Suppressor macrophage treated with lipopolysaccharide for 4 hours (primary cell): ENCODE measurements at regions not wholly inside any gene's neighbourhood (a gene's known extent, or its start where the extent isn't known, plus 50 kb on each side); places are given as distances from the start of the nearest gene placed in this dataset.
"Not testable (repeated sequence)": the region's sequence is repeated elsewhere in the genome, so short reads cannot be mapped to it uniquely, and the experiment has no call there.

Source experiments
- DNase-seq: peaks from one replicate; pipeline ENCODE4 v3.0.0-alpha.2; 2020

DNA sequence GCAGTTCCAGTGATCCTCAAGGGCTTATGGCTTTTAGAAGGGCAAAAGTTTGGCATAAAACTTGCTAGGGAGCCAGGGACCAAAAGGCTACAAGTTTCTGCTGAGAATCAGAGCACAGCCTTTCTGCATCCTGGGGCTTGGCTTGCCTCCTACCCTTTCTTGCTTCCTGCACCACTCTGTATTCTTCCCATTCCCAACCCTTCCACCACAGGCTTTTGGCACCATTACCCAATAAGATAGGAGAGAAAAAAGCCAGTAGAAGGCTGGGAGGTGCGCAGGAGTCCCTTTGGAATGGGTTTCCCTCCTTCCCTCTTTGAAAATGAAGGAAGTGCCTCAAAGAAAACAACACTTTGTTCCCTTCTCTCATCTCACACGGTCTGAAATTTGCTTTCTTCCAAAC, 268.6 kb downstream of the PDCD6IP start:
- DNase-seq, result no peak

DNA sequence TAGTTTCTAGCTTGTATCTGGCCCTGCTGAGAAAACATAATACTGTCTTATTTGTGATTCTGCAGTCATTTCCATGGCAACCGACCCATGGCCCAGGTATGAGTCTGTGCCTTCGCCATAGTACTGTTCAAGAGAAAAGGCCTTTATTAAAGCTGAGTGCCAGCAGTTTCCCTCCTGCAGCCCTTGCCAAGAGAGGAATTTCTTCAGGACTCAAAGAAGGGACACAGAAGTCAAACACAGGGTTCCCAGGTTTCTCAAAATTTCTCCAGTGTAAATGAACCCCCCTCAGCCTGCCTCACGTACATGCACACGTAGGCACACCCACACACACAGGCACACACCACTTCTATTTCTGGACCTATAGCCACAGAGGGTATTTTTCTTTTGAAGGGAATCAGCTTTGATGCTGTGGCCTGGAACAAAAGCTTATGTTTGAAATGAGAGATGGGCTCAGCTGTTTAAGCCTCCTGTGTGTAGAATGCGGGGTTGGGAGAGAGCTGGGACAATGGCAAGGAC, 269.2 kb downstream of the PDCD6IP start:
- no peak for DNase-seq

DNA sequence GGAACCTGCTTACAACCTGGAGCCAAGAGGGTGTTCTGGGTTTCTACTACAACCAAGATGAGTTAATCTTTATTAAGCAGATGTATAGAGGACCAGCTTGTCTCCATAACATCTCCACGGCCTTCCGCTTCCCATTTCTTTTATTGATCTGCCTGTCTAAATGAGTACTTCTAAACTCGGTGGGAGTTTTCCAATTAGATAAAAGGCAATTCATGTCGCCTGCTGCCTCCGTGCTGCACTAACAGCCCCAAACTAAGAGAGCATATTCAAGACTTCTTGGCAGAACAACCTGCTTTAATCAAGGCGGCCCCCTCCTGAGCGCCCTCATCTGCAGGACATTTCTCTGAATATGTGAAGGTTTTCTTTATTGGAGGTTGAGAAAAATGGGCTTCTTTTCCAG, 270.1 kb downstream of the PDCD6IP start:
- DNase-seq, result no peak

DNA sequence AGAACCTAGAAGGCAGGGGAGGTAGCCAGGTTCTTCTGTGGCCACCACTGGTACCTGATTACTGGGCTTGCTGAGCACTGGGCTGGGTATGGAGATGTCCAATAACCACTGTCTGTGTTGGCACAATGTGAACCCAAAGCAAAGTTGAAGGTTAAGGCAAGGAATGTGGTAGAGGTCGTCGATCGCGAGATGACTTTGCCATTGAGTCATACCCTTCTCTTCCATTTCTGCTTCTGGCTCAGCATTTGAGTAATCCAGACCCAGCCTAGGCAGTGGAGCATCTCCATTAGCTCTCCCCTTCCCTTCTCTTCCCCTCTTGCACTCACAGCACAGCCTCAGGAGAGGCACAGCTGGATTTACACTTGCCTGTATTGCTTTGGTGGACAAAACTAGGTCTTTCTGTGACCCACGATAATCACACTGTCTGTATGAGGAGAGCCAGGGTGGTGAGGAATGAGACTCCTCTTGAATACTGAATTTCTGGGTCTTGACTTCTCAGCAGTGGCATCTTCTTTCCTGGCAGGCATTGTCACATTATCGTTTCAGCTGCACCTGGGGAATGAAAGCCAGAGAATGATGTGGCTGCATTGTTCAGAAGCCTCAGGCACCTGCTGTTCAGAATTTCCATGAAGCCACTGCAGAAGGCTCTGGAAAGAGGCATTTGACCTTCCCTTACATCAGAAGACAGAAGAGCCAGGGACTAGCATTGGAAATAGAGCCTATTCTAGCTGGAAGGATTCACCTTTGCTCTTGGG, 272.6 kb downstream of the PDCD6IP start:
- no peak for DNase-seq

DNA sequence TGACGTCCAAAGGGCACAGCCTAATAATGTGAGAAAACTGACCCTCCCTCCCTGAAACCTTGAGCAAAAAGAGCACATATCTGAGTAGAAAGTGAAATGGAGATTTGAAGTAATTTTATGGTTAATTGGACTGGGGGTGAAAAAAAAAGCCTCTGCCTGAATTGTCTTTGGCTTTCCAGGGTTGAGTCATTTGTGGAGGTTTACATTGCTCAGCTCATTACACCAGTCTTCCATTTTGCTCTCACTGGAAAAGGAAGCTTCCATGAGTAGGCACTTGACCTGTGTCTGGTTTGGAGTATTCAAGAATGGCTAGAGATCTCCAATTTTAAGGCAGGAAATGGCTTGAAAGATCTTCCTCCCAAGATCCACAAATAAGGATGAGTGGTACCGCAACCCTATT, 273.9 kb downstream of the PDCD6IP start:
- DNase-seq, result no peak

DNA sequence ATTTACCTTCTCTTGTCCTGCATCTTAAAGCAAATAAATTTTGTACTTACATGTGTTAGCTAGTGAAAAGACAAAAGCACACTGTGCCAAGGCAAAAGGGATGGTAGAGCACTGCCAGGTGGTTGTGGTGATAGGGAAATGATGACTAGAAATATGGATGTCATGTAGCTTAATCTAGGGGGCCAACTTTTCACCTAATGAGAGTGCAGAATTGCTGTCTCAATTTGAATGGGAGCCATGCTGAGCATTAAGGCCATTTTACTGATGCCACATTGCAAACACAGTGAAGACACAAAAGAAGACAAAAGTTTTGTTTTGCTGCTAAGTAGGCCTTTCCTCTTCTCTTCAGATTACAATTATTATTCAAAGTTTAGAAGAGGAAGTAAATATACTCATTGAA, 274.7 kb downstream of the PDCD6IP start:
- DNase-seq, result no peak

DNA sequence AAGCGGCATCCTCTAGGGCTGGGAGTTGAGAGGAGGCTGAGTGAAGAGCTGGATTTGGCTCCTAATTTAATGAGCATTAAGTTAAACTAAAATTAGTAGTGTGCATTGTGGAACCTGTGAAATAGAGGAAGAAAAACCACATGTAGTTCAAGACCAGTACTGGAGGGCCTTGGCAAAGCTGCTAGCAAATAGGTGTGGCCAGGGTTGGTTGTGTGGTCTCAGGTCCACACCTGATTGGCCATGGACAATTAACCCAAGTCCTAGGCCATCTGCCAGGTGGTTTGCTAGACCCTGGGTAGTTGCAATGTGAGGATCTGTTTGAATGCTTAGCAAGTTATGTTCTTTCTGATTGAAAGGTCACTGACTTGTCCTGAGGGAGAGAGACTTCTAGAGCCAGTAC, 275.5 kb downstream of the PDCD6IP start:
- DNase-seq, result no peak

DNA sequence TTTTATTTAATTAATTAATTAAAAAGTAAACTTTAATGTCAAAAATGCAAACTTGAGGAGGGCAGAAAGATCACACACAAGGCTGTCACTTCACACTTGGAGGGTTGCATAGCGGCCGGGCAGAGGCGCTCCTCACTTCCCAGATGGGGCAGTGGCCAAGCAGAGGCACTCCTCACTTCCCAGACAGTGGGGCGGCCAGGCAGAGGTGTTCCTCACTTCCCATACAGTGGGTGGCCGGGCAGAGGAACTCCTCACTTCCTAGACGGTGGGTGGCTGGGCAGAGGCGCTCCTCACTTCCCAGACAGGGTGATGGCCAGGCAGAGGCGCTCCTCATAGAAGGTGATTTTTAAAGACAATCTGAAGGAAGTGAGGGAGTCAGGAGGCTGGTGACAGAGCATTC, 277.5 kb downstream of the PDCD6IP start:
- no peak for DNase-seq

DNA sequence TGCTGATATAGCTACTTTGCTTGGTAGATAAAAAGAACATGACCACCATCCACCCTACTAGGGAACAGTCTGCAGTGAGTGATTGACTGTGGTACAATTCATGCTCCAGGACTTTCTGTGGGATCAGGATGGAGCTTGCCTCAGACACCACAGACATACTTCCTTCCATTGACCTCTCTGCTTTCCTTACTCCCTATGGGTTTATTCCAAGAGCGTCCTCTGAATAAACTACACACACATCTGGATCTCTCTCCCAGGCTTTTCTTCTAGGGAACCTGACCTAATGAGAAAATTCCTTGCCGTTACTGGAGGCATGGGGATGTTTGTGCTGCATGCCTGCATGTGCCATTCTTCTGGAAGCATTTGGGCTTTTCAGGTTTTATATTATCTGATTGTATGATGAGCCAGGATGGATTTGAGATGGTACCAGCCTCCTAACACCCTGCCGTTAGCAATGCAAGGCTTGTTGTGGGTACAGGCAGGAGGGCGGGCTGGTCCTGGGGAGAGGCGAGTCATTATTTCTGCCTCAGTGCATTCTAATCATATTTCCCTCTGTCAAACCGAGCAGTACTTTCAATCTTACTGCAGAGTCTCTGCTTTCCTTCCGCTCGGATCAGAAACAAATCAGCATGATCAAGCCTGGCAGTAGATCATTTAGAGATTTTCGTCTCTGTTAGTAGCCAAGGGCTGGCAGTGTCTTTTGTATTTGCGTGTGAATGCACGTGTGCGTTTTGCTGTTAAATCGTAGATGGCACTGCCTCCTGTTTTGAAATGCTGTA, 279.2 kb downstream of the PDCD6IP start:
- no peak for DNase-seq

DNA sequence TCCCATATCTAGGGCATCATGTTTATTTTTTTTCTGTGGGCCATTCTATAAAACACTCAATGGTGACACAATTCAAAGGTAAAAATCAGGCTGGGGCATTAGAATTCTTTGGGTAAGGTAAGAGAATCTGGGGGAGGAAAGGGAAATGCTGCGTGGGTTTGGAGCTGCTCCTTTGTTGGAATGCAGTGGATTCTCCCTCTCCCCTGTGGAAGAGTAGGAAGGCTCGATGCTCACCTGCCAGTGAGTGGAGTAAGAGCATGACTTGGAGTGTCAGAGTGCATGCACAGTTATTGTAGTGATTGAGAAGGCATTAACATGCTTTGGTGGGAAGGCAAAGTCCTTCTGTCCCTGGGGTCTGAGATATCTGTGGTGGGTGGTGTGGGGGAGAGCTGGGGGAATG, 280.0 kb downstream of the PDCD6IP start:
- no peak for DNase-seq

DNA sequence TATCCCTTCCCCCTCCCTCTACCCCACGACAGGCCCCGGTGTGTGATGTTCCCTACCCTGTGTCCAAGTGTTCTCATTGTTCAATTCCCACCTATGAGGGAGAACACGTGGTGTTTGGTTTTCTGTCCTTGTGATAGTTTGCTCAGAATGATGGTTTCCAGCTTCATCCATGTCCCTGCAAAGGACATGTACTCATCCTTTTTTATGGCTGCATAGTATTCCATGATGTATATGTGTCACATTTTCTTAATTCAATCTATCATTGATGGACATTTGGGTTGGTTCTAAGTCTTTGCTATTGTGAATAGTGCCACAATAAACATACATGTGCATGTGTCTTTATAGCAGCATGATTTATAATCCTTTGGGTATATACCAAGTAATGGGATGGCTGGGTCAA, 281.4 kb downstream of the PDCD6IP start:
- not testable (repeated sequence) for DNase-seq

DNA sequence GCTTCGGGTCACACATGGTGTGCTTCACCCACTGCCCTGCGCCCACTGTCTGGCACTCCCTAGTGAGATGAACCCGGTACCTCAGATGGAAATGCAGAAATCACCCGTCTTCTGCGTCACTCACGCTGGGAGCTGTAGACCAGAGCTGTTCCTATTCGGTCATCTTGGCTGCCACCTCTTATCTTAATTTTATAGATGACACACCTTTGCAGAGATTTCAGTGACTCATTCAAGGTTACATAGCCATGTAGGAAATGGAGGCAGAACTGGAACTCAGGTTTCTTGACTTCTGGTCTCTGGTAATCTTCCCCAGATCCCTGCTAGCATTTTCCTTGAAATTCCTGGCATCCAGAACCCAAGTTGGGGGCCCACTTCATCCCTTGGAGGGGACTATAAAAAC, 291.9 kb downstream of the PDCD6IP start:
- not testable (repeated sequence) for DNase-seq

DNA sequence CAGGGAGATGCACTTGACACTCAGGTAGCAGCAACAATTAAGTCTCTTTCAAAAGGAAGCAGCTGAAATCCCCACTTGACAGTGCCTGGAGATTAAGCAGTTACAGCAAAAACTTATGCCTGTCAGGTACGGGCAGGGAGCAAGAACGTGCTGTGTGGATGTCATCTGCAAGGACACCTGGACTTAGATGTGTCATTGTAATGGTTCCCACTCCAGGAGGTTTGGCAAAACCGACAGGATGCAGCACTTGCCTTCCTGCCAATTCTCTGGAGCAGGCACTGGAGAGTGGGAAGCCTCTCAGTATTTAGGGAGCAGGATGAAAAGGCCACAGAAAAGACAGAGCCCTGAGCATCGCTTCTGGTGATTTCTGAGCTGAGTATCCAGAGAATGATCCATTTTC, 292.4 kb downstream of the PDCD6IP start:
- no peak for DNase-seq

DNA sequence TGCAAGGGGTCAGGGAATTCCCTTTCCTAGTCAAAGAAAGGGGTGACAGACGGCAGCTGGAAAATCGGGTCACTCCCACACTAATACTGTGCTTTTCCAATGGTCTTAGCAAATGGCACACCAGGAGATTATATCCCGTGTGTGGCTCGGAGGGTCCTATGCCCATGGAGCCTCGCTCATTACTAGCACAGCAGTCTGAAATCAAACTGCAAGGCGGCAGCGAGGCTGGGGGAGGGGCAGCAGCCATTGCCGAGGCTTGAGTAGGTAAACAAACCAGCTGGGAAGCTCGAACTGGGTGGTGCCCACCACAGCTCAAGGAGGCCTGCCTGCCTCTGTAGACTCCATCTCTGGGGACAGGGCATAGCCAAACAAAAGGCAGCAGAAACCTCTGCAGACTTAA, 295.9 kb downstream of the PDCD6IP start:
- DNase-seq, result not testable (repeated sequence)

DNA sequence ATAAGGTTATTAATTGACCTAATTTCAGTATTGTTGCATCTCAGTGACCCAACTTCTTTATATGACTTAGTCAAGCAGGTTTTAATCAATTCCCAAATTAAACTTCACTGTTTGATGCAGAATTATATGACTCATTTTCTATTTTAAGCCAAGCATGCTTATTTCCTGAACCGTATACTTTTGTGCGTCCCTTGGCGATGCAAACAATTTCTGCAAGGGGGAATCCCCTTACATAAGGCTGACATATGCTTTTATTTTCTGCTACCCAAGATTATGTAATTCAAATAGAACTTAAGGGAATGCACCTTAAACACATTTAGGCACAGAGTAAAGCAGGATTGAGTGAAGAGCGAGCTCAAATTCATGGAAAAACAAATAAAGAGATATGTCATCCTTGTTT, 303.9 kb downstream of the PDCD6IP start:
- DNase-seq, result peak; percentile 14

DNA sequence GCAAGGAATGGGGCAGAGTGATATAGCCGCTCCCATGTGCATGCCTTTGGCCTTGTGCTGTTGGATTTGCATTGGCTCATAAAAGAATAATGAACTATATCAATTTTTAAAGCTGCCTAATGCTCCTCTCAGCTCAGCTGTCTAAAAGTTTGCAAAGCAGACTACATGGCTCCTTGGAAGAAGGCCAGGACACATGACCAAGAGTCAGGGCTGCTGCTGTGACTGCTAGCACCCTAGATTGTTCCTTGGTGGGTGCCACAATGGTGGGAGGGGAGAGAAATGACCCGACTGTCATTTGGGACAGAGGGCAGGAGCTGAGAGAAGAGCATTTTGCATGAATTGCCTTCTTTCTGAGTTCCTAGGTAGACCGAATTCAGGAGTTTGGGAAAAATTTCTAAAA, 307.9 kb downstream of the PDCD6IP start:
- DNase-seq, result no peak

DNA sequence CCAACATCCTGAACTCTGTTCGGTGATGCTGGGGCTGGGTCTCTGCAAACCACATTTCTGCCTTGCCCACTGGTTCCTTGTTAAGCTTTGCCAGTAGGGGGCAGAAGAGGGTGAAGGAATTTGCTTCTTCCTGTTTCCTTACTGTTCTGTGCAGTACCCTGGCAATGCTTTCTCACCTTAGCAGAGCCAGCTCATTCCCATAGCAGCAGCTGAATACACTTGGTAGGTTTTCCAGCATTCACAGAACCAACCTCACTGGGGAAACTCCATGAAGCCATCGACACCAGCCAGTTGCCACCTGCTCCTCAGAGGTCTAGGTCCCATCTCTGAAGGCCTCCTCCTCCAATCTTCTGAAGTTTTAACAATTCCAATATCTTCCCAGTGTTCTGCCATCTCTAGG, 308.4 kb downstream of the PDCD6IP start:
- peak; percentile 40 for DNase-seq

DNA sequence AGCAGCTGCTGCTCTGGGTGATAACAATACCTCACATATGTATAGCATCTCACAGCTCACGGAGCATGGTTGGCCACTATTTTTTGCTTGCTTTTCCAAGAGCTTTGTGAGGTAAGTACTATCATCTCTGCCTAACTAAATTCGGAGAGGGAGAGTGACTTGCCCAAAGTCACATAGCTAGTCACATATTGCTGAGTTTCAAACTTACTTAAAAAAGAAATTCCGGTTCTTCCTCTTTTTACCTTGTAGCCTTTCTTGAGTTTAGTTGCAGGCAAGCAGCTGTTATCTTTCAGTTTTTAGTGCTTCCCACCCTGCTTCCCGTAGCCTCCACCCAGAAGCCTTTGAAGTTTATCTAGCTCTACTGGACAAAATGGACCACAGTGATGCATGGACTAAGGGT, 309.2 kb downstream of the PDCD6IP start:
- peak; percentile 25 for DNase-seq

DNA sequence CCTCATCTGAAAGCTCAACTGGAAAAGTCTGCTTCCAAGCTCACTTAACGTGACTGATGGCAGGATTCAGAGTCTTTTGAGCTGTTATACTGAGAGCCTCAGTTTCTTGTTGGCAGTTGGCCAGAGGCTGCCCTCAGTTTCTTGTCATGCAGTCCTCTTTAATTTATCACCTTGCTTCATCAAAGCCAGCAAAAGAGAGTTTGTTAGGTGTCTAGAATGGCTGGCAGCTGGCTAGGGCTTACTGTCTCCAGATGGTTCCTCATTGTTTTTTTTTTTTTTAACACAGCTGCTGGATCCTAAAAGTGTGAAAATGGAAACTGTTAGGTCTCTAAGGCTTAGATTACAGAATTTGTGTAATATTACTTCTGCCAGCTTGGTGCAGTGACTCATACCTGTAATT, 310.6 kb downstream of the PDCD6IP start:
- no peak for DNase-seq

DNA sequence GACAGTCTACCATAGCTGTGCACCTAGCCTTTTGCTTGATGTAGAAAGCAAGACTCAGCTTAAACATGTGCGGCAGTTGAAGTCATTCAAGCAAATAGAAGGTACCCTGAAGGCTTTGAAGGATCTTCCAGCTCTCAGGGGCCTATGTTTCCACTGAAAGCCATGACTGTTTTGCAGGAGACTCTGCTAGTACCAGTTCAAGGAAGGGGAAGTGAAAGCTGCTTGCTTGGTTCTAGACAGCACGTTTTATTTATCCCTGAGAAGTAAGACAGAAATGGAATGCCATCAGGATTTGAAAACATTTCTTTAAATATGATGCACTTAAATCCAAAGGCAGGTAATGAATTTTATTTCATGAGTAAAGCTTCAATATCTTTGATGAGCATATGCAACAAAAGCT, 311.4 kb downstream of the PDCD6IP start:
- DNase-seq, result peak; percentile 35

DNA sequence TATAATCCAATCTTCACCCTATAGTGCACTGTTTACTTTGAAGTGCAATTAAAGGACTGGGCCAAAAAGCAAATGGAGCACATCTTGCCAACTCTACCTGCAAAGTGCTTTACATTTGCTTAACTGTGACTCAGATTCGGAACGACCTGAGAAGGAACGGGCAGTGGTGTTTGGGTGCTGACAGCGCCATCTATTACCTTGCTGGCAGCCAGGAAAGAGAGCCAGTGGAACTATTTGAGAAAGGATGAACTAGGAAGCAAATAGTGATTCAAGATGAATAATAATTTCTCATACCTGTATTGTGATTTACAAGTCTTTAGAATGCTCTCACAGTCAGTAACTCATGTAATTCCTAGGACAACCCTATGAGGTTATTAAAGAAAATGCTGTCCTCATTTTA, 312.9 kb downstream of the PDCD6IP start:
- no peak for DNase-seq

DNA sequence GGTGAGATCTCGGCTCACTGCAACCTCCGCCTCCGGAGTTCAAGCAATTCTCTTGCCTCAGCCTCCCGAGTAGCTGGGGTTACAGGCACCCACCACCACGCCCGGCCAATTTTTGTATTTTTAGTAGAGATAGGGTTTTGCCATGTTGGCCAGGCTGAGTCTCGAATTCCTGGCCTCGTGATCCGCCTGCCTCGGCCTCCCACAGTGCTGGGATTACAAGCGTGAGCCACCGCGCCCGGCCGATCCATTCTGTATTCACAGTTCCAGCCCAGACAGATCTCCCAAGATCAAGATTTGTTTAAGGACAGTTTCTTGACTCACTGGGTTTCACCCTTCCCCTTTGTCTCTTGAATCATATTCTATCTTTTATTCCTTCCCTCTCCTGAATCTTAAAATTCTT, 313.8 kb downstream of the PDCD6IP start:
- DNase-seq, result not testable (repeated sequence)

DNA sequence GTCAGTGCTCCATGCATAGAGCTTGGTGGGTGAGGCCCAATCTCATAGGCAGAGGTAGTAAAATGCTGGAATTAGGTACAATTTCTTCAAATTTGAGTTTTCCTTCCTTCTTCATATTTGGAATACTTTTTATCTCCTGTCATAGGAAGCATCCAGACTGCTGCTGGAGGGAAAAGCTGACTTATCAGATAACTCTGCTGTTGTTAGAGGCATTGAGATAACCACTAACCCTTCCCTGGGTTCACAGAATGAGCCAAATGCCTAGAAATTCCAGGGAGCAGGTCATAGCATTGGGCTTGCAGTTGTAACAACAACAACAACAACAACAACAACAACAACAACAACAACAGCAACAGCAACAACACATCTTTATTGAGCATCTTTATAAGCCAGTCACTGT, 332.7 kb downstream of the PDCD6IP start:
- no peak for DNase-seq

DNA sequence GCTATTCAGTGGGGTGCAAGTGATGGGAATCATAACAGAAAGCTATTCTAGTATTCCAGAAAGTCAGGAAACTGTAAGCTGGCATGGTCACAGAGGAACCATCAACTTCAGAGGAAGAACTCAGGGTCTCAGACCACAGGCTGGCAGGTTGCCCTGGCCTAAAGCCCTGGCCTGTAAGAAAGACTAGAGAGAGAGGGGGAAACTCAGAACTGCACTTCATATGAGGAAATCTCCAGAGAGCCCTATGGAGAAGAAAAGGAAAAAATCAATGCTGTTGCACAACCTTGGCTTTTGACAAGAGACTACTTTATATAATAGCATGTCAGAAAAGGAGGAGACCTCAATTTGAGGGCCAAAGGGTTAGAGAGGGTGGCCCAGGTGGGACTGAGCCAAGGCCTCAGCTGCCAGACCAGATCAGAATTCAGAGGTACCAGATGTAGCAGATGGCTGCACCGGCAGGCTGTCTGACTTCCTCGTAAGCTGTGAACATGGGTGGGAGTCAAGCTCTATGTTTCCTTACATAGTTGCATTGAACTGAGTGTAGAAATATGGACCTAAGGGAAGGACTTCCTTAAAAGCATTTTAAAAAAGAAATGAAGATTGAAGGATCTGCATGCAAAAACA, 333.8 kb downstream of the PDCD6IP start:
- DNase-seq, result no peak
